ENCODE measurements at regions not wholly inside any gene's neighbourhood (a gene's known extent, or its start where the extent isn't known, plus 50 kb on each side); places are given as distances from the start of the nearest gene placed in this dataset.

GRCh38 chrX:98405376-98405775 is 1521.7 kb downstream of the RPA4 start:
- H3K27ac Mint-ChIP-seq, result no peak overlapping the region
- H3K27me3 Mint-ChIP-seq (ENCODE audit: insufficient read depth), result no peaks in the 10 kb centered on the region
- no peak for TF ChIP-seq CTCF (conservative IDR thresholded peaks at IDR 0.05)
- no peaks in the 10 kb centered on the region for H3K9me3 Mint-ChIP-seq
- Histone ChIP-seq H3K27me3 (ENCODE audit: control insufficient read depth, insufficient read depth, low read length, poor library complexity, severe bottlenecking) (no peaks in the 10 kb centered on the region), H3K4me3 (ENCODE audit: low read length) (no peak overlapping the region), H3K27ac (ENCODE audit: low read depth, low read length) (no peak overlapping the region), H3K9ac (ENCODE audit: extremely low read depth, low read length, poor library complexity, severe bottlenecking) (no peak overlapping the region), H3K9me3 (ENCODE audit: control insufficient read depth, low read length) (no peaks in the 10 kb centered on the region), H3K36me3 (ENCODE audit: control insufficient read depth, insufficient read depth, low read length) (no peaks in the 10 kb centered on the region), H3K4me1 (ENCODE audit: control insufficient read depth, insufficient read depth, low read length) (no peaks in the 10 kb centered on the region)
- WGBS, 2 experiments (ENCODE audit: insufficient coverage in 1 of 2, insufficient read length in 1 of 2), result 100% methylated on average over 1 of the region's 1 CpG; no CpG with 5 or more reads in 1 of the 2 experiments
- DNase-seq, result no peak
- H3K4me3 Mint-ChIP-seq, result no peak overlapping the region
- H3K36me3 Mint-ChIP-seq (ENCODE audit: low read depth), result no peaks in the 10 kb centered on the region
- H3K4me1 Mint-ChIP-seq, result no peaks in the 10 kb centered on the region

DNA sequence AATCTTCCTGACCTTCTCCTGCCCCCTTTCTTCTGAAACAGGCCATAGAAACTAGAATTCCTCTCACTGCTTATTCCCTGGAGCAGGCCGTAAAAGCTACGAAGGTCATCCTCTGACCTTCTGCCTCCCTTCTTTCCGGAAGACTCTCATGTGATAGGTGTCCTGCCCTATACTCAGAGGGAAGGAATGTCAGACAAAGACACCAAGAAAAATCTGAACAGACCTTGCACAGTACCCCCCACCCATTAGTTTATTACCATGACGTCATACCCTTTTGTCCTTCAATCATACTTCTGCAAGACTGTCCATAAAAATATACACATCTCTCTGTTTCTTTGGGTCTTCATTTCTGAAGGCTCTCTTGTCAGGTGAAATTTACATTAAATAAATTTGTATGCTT is 1523.9 kb downstream of the RPA4 start:
- no peaks in the 10 kb centered on the region for H3K4me1 ChIP-seq (ENCODE audit: control insufficient read depth, insufficient read depth, low read length)
- DNase-seq, result no peak
- H3K9me3 ChIP-seq (ENCODE audit: control insufficient read depth, low read length), result no peaks in the 10 kb centered on the region
- H3K27me3 ChIP-seq (ENCODE audit: control insufficient read depth, insufficient read depth, low read length, poor library complexity, severe bottlenecking), result no peaks in the 10 kb centered on the region
- Mint-ChIP-seq H3K9me3 (no peaks in the 10 kb centered on the region), H3K36me3 (ENCODE audit: low read depth) (no peaks in the 10 kb centered on the region), H3K4me3 (no peak overlapping the region), H3K27ac (no peak overlapping the region), H3K4me1 (no peaks in the 10 kb centered on the region), H3K27me3 (ENCODE audit: insufficient read depth) (no peaks in the 10 kb centered on the region)
- no peak overlapping the region for H3K27ac ChIP-seq (ENCODE audit: low read depth, low read length)
- H3K36me3 ChIP-seq (ENCODE audit: control insufficient read depth, insufficient read depth, low read length), result no peaks in the 10 kb centered on the region
- no peak for TF ChIP-seq CTCF (conservative IDR thresholded peaks at IDR 0.05)
- no peak overlapping the region for H3K4me3 ChIP-seq (ENCODE audit: low read length)
- no peak overlapping the region for H3K9ac ChIP-seq (ENCODE audit: extremely low read depth, low read length, poor library complexity, severe bottlenecking)
- WGBS, 2 experiments (ENCODE audit: insufficient coverage in 1 of 2, insufficient read length in 1 of 2), result 97% methylated on average over 4 of the region's 4 CpGs; no CpG with 5 or more reads in 1 of the 2 experiments

GRCh38 chrX:98409867-98410266 is 1526.2 kb downstream of the RPA4 start:
- Histone ChIP-seq H3K9me3 (ENCODE audit: control insufficient read depth, low read length) (no peaks in the 10 kb centered on the region), H3K27ac (ENCODE audit: low read depth, low read length) (no peak overlapping the region), H3K4me3 (ENCODE audit: low read length) (no peak overlapping the region), H3K4me1 (ENCODE audit: control insufficient read depth, insufficient read depth, low read length) (no peaks in the 10 kb centered on the region), H3K27me3 (ENCODE audit: control insufficient read depth, insufficient read depth, low read length, poor library complexity, severe bottlenecking) (no peaks in the 10 kb centered on the region), H3K9ac (ENCODE audit: extremely low read depth, low read length, poor library complexity, severe bottlenecking) (no peak overlapping the region), H3K36me3 (ENCODE audit: control insufficient read depth, insufficient read depth, low read length) (no peaks in the 10 kb centered on the region)
- 88% methylated on average over 1 of the region's 2 CpGs; no CpG with 5 or more reads in 1 of the 2 experiments for WGBS, 2 experiments (ENCODE audit: insufficient coverage in 1 of 2, insufficient read length in 1 of 2)
- Mint-ChIP-seq H3K9me3 (peaks cover 6% of the 10 kb centered on the region), H3K27ac (no peak overlapping the region), H3K27me3 (ENCODE audit: insufficient read depth) (no peaks in the 10 kb centered on the region), H3K4me1 (no peaks in the 10 kb centered on the region), H3K4me3 (no peak overlapping the region), H3K36me3 (ENCODE audit: low read depth) (no peaks in the 10 kb centered on the region)
- no peak for TF ChIP-seq CTCF (conservative IDR thresholded peaks at IDR 0.05)
- DNase-seq, result no peak

Measured in endodermal cell (in vitro differentiated cells).